ENCODE measurements at regions not wholly inside any gene's neighbourhood (a gene's known extent, or its start where the extent isn't known, plus 50 kb on each side); places are given as distances from the start of the nearest gene placed in this dataset.
A peak's percentile ranks its signal among the peaks of the same experiment; 100 is the strongest.

DNA sequence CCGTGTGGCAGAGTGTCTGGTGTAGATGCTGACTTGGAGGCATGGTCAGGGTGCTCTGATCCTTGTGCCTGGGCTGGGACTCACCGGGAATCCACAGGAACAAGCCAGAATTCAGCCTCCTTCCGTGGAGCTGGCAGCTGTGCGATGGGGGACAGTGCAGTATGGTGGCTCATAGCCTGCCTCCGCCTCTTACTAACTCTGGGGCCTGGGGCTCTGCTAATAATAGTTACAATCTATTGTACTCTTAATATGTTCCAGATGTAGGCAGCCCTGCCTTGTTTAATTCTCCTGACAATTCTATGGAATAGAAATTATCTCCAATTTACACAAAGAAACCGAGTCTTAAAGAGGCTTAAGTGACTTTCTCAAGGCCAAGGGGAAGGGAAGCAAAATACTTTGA, 77.6 kb downstream of the PCDH1 start:
- no peak for DNase-seq

GRCh38 chr5:141799507-141800167, 78.6 kb downstream of the PCDH1 start:
- DNase-seq: no peak

GRCh38 chr5:141797425-141797824, 80.8 kb downstream of the PCDH1 start:
- DNase-seq: no peak

- DNase-seq: no peak
Measured at GRCh38 chr5:141795421-141795820, 82.8 kb downstream of the PCDH1 start.

DNA sequence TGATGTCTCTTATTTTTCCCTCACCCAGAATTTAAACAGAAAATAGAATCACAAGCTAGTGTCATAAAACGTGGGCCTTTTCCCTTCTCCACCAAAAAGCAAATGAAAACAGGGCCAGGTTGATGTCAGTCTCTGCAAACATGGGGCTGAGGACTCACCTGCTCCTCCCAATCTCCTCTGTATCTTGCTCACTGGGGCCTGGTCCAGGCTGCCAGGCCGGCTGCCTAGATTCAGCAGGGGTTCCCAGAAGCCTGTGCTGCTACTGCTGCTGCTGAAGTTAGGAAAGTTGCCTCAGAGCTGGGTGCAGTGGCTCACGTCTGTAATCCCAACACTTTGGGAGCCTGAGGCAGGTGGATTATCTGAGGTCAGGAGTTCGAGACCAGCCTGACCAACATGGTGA, 84.3 kb downstream of the PCDH1 start:
- DNase-seq: no peak

- DNase-seq: no peak
Measured at GRCh38 chr5:141793403-141793802, 84.8 kb downstream of the PCDH1 start.

- no peak for DNase-seq
Measured at GRCh38 chr5:141790630-141791029, 87.6 kb downstream of the PCDH1 start.

- DNase-seq: no peak
Measured at GRCh38 chr5:141789330-141789729, 88.9 kb downstream of the PCDH1 start.

DNA sequence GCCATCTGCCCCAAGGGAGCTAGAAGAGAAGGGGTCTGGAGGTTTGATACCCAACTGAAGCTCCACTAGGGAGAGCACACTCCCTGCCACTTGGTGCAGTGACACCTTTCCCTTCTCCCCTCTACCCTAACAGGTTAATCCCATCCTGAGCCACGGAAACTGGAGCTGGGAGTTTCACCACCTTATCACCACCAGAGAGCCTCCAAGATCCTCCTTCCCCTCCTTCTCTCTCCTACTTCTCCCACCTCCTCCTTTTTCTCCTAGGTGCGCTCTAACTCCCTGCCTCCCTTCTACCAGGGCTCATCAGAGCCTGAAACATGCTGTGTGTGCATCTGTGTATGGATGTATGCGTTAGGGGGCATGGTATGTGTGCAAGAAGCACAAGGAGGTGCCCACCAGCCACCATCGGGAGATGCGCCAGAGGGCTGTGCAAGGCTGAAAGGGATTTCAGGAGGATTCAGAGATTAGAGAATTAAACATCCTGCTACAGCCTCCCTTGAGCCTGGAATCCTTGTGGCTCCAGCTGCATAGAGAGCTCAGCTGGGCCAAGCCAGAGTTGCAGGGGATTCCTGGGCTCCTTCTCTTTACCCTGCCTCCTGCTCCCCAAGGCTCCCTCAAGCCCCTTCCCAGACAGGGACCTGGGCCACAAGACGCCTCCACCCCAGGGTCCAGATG, 89.8 kb downstream of the PCDH1 start:
- no peak for DNase-seq

- DNase-seq: no peak
Measured at GRCh38 chr5:141787376-141787775, 90.8 kb downstream of the PCDH1 start.

- no peak for DNase-seq
Measured at GRCh38 chr5:141786700-141787099, 91.5 kb downstream of the PCDH1 start.

- no peak for DNase-seq
Measured at GRCh38 chr5:141785711-141786110, 92.5 kb downstream of the PCDH1 start.

DNA sequence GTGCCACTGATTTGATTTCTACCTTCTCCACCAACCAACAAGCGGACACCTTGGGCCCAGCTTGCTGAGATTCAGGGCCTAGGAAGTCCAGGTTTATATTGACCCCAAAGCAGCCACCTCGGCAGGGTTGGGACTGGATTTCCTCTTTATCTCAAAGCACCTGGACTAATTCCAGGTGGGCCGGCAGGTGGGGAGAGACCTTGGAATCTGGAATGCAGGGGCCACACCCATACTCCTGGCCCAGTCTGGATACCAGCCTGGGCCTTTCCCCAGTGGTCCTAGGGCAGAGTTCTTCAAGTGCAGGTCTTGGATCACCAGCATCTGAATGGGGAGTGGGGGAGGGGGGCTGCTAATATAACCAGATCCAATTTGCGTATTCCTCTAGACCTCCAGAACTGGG, 93.1 kb downstream of the PCDH1 start:
- no peak for DNase-seq

DNA sequence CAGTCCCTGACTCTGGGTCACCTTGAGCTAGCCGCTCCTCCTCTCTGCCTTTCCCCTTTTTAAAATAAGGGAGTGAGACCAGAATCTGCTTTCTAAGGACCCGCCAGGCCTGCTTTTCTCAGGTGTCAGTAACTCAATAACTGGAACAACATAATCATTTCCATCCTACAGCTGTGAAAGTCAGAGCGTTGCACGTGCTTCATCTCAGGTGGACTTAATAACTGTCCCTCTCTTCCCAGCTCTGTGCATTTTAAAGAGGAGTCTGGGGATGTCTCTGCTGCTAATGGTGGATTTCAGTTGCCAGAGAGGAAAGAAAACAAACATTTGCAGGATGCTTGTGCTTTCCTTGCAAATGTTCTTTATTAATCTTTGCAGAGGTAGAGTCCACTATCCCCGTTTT, 93.7 kb downstream of the PCDH1 start:
- no peak for DNase-seq

GRCh38 chr5:141783947-141784296, 94.3 kb downstream of the PCDH1 start:
- no peak for DNase-seq

DNA sequence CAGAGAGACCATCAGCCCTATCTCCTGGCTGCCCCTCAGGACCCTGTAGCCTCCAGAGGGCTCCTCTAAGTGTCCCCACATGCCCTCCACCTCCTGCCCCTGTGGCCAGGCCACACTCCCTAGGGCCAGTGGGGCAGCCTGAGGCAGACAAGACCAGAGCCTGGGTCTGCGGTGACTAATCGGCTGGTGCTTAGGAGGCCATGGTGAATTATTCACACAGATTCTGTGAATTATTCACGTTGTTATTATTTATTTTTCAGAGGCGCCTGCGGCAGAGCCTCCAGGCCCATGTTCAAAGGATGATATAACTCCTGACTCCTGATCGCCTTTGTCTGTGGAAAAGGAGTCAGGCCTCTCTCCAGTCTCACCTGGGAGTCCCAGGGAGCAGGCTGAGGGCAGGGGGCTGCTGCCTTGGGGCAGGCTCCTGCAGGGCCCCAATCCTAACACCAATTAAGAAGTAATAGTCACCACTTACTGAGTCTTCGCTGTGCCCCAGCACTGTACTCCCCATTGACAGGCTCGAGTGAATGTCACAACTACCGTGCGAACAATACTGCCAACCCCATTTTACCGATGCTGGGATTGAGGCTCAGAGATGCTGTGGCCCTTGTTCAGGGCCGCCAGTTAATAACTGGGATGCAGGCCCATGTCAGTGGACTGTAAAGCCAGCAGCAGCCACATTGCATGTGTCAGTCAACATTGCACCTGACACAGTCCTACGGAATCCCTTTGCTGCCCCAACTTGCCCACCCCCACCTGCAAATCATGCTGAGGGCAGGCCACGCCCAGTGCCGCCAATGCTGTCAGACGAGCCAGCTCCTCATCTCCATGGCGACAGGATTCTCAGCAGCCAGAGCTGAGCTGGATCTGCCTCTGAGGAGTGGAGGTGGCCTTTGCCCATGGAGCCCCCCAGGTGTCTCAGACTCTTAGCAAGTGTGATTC, 94.9 kb downstream of the PCDH1 start:
- peak; percentile 10 to 70 for DNase-seq

DNA sequence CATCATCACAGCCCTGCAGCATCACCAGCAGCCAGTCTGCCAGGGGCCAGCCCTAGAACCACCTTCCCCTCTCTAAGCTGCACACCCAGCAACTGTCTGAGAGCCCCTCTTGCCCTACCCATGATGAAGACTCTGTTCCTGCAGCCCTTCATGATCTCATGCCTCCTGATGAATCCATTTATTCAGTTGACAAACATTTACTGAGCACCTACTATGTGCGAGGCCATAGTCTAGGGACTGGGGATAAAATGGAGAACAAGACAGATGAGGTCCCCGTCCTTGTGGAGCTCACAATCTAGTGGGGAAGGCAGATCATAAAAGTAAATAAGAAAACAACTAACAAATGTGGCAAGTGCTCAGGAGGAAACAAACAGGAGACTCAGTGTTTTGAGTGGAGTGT, 96.3 kb downstream of the PCDH1 start:
- no peak for DNase-seq

DNA sequence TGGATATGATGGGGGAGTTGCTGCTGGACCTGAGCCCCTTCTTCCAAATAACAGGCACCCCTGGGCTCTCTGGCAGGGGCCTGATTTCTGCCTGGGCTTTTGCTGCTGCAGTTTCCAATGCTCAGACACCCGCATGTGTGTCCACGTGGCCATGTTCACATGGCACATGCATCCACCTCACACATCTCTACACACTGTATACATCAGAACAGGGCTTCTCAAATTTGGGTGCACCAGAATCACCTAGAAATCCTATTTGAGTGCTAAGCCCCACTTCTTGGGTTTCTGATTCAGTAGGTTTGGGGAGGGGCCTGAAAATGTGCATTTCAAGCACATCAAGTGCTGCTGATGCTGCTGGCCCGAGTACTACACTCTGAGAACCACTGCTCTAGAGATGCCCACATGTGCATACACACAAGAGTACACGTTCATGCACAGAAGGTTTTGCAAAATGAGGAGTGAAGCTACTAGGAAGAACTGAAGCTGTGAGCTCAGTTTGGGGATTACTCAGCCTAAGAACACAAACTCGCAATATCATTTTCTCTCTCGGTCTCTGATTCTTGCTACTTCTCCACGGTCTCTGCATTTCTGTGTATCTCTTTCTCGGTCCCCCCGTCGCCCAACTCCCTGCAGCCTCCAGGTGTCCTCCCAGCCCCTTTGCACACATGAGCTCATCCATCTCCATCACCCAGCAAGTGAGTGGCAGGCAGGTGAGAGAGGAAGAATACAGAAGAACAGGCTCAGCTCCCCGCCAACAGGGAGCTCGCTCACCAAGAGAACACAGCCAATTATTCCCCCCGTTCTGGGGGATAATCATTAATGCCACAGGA, 97.0 kb downstream of the PCDH1 start:
- DNase-seq: no peak

DNA sequence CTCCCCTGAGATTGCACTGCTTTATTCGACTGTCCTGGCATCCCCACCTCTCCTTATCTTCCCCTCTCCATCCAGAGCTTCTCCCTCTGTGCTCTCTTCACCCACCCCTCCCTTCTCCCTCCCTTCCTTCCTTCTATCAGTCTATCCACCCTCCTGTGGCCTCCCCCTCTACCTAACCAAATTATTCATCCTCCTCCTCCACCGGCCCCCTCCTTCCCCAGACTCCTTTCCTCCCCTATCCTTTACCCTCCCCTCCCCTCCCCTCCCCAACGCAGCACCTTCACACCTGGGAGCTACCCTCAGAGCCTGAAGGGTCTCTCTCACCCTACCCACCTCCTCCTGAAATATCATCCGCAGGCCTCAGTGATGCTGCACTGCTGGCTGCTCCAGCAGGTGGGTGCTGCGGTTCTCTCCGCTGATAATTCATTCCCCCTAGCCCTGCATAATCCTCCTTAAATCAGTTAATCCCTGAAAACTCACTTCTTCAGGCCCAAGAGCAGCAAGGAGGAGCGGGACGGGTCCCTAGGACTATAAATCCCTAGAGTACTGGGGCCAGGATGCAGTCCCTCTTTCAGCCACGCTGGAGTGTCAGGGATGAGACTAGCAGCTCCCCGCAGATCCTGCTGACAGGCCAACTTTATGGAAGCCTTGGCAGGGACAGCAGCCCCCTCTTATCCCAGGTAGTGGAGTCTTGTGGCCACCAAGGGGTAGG, 97.8 kb downstream of the PCDH1 start:
- no peak for DNase-seq

- no peak for DNase-seq
Measured at GRCh38 chr5:141779503-141779973, 97.5 kb upstream of the ARAP3 start.

DNA sequence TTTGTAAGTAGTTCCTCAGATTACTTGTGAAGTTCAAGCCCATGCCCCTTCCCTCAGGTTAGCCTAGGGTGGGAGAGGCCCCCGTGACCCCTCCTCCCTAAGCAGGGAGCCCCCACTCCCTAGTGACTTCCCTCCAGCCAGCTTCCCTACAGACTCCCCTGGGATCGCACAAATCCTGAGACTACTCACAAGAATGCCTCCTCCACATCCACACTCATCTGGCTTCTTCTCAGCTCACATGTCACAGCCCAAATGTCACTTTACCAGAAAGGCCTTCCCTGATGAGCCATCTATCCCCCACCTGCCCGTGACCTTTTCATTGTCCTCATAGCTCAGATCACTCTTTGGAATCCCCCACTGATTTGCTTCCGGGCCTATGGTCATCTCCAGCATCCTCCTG, 96.7 kb upstream of the ARAP3 start:
- no peak for DNase-seq

DNA sequence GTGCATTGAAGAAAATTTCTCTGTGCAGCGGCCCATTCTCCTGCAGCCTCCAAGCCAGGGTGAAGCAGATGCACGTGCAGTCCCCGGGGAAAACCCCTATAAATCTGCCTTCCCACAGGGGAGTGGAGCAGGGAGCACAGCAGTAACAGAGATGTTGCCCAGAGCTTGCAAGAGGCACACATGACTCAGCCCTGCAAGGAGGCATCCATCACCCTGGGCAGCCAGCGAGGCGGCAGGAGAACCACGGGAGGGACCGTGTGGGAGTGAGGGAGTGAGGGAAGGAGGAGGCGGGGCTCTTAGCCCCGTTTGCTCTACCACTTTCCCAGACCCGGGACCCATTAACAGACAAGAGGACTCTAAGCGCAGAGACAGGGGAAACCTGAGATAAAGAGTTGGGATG, 96.2 kb upstream of the ARAP3 start:
- DNase-seq: peak; percentile 22 to 33

All from NCI-H187 (cell line).